Psoas muscle (tissue), 7 donors: ENCODE measurements at regions not wholly inside any gene's neighbourhood (a gene's known extent, or its start where the extent isn't known, plus 50 kb on each side); places are given as distances from the start of the nearest gene placed in this dataset.

Experiments used
- ATAC-seq, 4 donors: fragments of 200-7000 bp; cut with Tn5 transposase; one replicate each; pipeline ENCODE4 v1.9.1; 2020; ENCODE audit warnings: moderate library complexity in 3 of 4, mild to moderate bottlenecking in 2 of 4
- DNase-seq, 2 donors: peaks; one replicate each; pipeline ENCODE4 v3.0.0-alpha.2; 2020
- H3K27ac ChIP-seq: fragments of 200-600 bp; one replicate; pipeline ENCODE4 v1.8.0; 2022
- H3K27me3 ChIP-seq, 3 donors: fragments of 200-600 bp in 1 of 3; one replicate each; pipeline versions ENCODE4 v1.6.1 to v1.8.0; 2013 to 2022; ENCODE audit warnings: low read length in 2 of 3, mild to moderate bottlenecking in 2 of 3, moderate library complexity in 1 of 3; ENCODE audit not compliant: insufficient read depth in 3 of 3
- H3K36me3 ChIP-seq, 2 donors: fragments of 200-600 bp in 1 of 2; one replicate each; pipeline versions ENCODE4 v1.6.1 to v1.8.0; 2013 to 2022; ENCODE audit warnings: low read depth in 1 of 2, mild to moderate bottlenecking in 1 of 2, moderate library complexity in 1 of 2; ENCODE audit not compliant: insufficient read depth in 1 of 2
- H3K4me1 ChIP-seq: fragments of 200-600 bp; one replicate; pipeline ENCODE4 v1.8.0; 2022
- H3K4me3 ChIP-seq: fragments of 200-600 bp; one replicate; pipeline ENCODE4 v1.8.0; 2022; ENCODE audit warnings: mild to moderate bottlenecking
- H3K9me3 ChIP-seq: fragments of 200-600 bp; one replicate; pipeline ENCODE4 v1.8.0; 2022
- CTCF ChIP-seq: fragments of 200-600 bp; IDR thresholded peaks from one replicate; pipeline ENCODE4 v1.8.0; 2022; ENCODE audit warnings: antibody characterized with exemption
- WGBS, 3 donors: extraction: QIAGEN DNeasy Blood & Tissue Kit; methylation state at CpG; one replicate each; pipeline versions ENCODE4 v1.1.6 to v1.1.7; 2013; 5-methylcytosine and 5-hydroxymethylcytosine counted together
- intact Hi-C, 2 donors: fragments of 100-400 bp; cut with DNase I; formaldehyde crosslinking; loops; one replicate each; pipeline versions ENCODE4 v1.11.0 to v1.14.2; 2022
- donor health status: healthy with polysubstance abuse.
- donor health status: DM: no; HTN: no; CAD: no; lungs with moderate emphysema.
- donor health status: Bipolar disorder and iron deficiency.
- donor health status: healthy.
- donor health status: DM: yes; HTN: yes; CAD: no.
- donor health status: DM: no; HTN: no; CAD: no.
- donor health status: DM: yes; HTN: yes; CAD: no.

GRCh38 chr2:175815537-175815936 is 186.5 kb downstream of the LNPK start:
- 97 to 100% (median 98%) methylated on average over 1 of the region's 1 CpG for WGBS, 3 donors
- no peak for DNase-seq
- intact Hi-C loops = no loop called here
- no peaks in the 10 kb centered on the region for H3K4me1 ChIP-seq
- TF ChIP-seq CTCF = no peak
- no peaks in the 10 kb centered on the region for H3K27me3 ChIP-seq
- no peak overlapping the region for H3K4me3 ChIP-seq
- ATAC-seq = peak in 2 of 4 donors; percentile 47 to 60
- H3K9me3 ChIP-seq = no peaks in the 10 kb centered on the region
- H3K27ac ChIP-seq = no peak overlapping the region
- no peaks in the 10 kb centered on the region for H3K36me3 ChIP-seq

- no peaks in the 10 kb centered on the region for H3K4me1 ChIP-seq
- 69 to 82% (median 72%) methylated on average over 2 of the region's 2 CpGs for WGBS, 3 donors
- no peaks in the 10 kb centered on the region for H3K36me3 ChIP-seq
- no peak overlapping the region for H3K27ac ChIP-seq
- DNase-seq = no peak
- TF ChIP-seq CTCF = no peak
- no peaks in the 10 kb centered on the region for H3K9me3 ChIP-seq
- H3K27me3 ChIP-seq = no peaks in the 10 kb centered on the region
- no peak for ATAC-seq
- intact Hi-C loops = no loop called here
- H3K4me3 ChIP-seq = no peak overlapping the region
Measured at GRCh38 chr2:175811971-175812370, 190.1 kb downstream of the LNPK start.

GRCh38 chr2:175808858-175809257 is 193.2 kb downstream of the LNPK start:
- Histone ChIP-seq H3K4me1 (peaks cover 9% of the 10 kb centered on the region), H3K9me3 (no peaks in the 10 kb centered on the region), H3K27me3 (no peaks in the 10 kb centered on the region), H3K36me3 (no peaks in the 10 kb centered on the region), H3K27ac (no peak overlapping the region), H3K4me3 (no peak overlapping the region)
- intact Hi-C loops = no loop called here
- 97 to 100% (median 100%) methylated on average over 1 of the region's 1 CpG for WGBS, 3 donors
- TF ChIP-seq CTCF = no peak
- ATAC-seq = no peak
- no peak for DNase-seq

GRCh38 chr2:175808078-175808477 is 194.0 kb downstream of the LNPK start:
- Histone ChIP-seq H3K9me3 (no peaks in the 10 kb centered on the region), H3K36me3 (no peaks in the 10 kb centered on the region), H3K27ac (no peak overlapping the region), H3K4me1 (peaks cover 9% of the 10 kb centered on the region), H3K27me3 (no peaks in the 10 kb centered on the region), H3K4me3 (no peak overlapping the region)
- WGBS, 3 donors = 74 to 89% (median 79%) methylated on average over 1 of the region's 1 CpG
- ATAC-seq = no peak
- no peak for DNase-seq
- TF ChIP-seq CTCF = no peak
- intact Hi-C loops = no loop called here

GRCh38 chr2:175807031-175807873 is 194.8 kb downstream of the LNPK start:
- DNase-seq (no peak), ATAC-seq (no peak)
- intact Hi-C loops = no loop called here
- Histone ChIP-seq H3K4me3 (no peak overlapping the region), H3K27ac (no peak overlapping the region), H3K27me3 (no peaks in the 10 kb centered on the region), H3K9me3 (no peaks in the 10 kb centered on the region), H3K36me3 (no peaks in the 10 kb centered on the region), H3K4me1 (peaks cover 9% of the 10 kb centered on the region)
- 78 to 91% (median 88%) methylated on average over 5 of the region's 5 CpGs for WGBS, 3 donors
- TF ChIP-seq CTCF = no peak
